Panc1 (cell line): ENCODE measurements at regions not wholly inside any gene's neighbourhood (a gene's known extent, or its start where the extent isn't known, plus 50 kb on each side); places are given as distances from the start of the nearest gene placed in this dataset.

ENCODE experiments used
- ATAC-seq: fragments of 200-7000 bp; cut with Tn5 transposase; 2 replicates; pipeline ENCODE4 v1.9.1; 2020; ENCODE audit warnings: mild to moderate bottlenecking, moderate library complexity
- BruUV-seq: library from RNA; stranded (reverse); fragments of 400-500 nt; replicated peaks from 2 replicates; lab custom pipeline; 2021; lab: Mats Ljungman, UMichigan
- CTCF ChIA-PET: fragments of 300-600 bp; sonication (Branson Sonifier 250); formaldehyde crosslinking; loops from one replicate; lab custom pipeline; 2022; ENCODE audit warnings: antibody characterized with exemption; lab: Charles Lee
- POLR2A ChIA-PET: fragments of 300-600 bp; sonication (Branson Sonifier 250); formaldehyde crosslinking; loops from one replicate; lab custom pipeline; 2022; ENCODE audit warnings: antibody characterized with exemption; lab: Charles Lee
- DNase-seq: peaks from one replicate; pipeline ENCODE4 v3.0.0-alpha.2; 2010; ENCODE audit warnings: low read depth, low spot score
- H3K27ac ChIP-seq: 2 replicates; pipeline ENCODE4 v1.5.1; 2011; ENCODE audit warnings: mild to moderate bottlenecking, low read length, inconsistent platforms
- H3K27me3 ChIP-seq: fragments of 200-500 bp; sonication (Bioruptor generic); 2 replicates; pipeline ENCODE4 v1.6.0; 2014; ENCODE audit warnings: low read length, inconsistent platforms; ENCODE audit not compliant: control insufficient read depth, insufficient read depth
- H3K36me3 ChIP-seq: fragments of 200-500 bp; sonication (Bioruptor generic); 2 replicates; pipeline ENCODE4 v1.5.1; 2014; ENCODE audit warnings: inconsistent platforms, mild to moderate bottlenecking, low read length, moderate library complexity; ENCODE audit not compliant: control insufficient read depth, insufficient read depth
- H3K4me1 ChIP-seq: 2 replicates; pipeline ENCODE4 v1.5.1; 2011; ENCODE audit warnings: inconsistent platforms, mild to moderate bottlenecking, low read length, moderate library complexity; ENCODE audit not compliant: control insufficient read depth, insufficient read depth
- H3K4me3 ChIP-seq, 2 experiments: 2 replicates each; pipeline ENCODE4 v1.5.1; 2011 to 2012; ENCODE audit warnings: low read depth in 2 of 2, low read length in 2 of 2, mild to moderate bottlenecking in 2 of 2, inconsistent platforms in 1 of 2, moderate library complexity in 1 of 2
- H3K9me3 ChIP-seq: fragments of 200-500 bp; sonication (Bioruptor generic); 2 replicates; pipeline ENCODE4 v1.5.1; 2014; ENCODE audit warnings: low read depth, mild to moderate bottlenecking, inconsistent platforms, low read length, moderate library complexity; ENCODE audit not compliant: control insufficient read depth, insufficient read depth
- CTCF ChIP-seq: fragments of 450-650 bp; IDR thresholded peaks from 2 replicates; pipeline ENCODE4 v1.5.1; 2017; ENCODE audit warnings: mild to moderate bottlenecking
- POLR2AphosphoS5 ChIP-seq: IDR thresholded peaks from 2 replicates; pipeline ENCODE4 v1.6.1; 2012; ENCODE audit warnings: mild to moderate bottlenecking, low read depth, low read length, moderate library complexity
- REST ChIP-seq, 2 experiments: IDR thresholded peaks; 2 replicates each; pipeline ENCODE4 v1.6.1; 2011 to 2012; ENCODE audit warnings: low read depth in 2 of 2, control low read depth in 1 of 2, low read length in 1 of 2, mild to moderate bottlenecking in 1 of 2, moderate library complexity in 1 of 2; ENCODE audit not compliant: insufficient read depth in 1 of 2
- SIN3A ChIP-seq: IDR thresholded peaks from 2 replicates; pipeline ENCODE4 v1.6.1; 2012; ENCODE audit warnings: low read depth, mild to moderate bottlenecking, low read length, moderate library complexity, borderline replicate concordance; ENCODE audit not compliant: insufficient read depth
- TCF7L2 ChIP-seq: IDR thresholded peaks from 2 replicates; pipeline ENCODE4 v1.6.1; 2011; ENCODE audit warnings: mild to moderate bottlenecking, low read depth, low read length, inconsistent platforms
- in situ Hi-C: cut with HindIII; loops from 2 replicates; pipeline ENCODE4 v1.10.0; 2016; ENCODE audit warnings: low sequenced_read_pairs, low pct_unique_long_range_greater_than_20kb
- intact Hi-C: fragments of 100-400 bp; cut with micrococcal nuclease; formaldehyde crosslinking; loops from one replicate; pipeline ENCODE4 v1.10.0; 2022; ENCODE audit not compliant: unreplicated experiment

GRCh38 chr2:239589833-239590232 is 189.0 kb upstream of the HDAC4 start:
- in situ Hi-C loops, result no loop called here
- no peaks in the 10 kb centered on the region for H3K27me3 ChIP-seq
- intact Hi-C loops, result no loop called here

GRCh38 chr2:239589270-239589825 is 188.5 kb upstream of the HDAC4 start:
- ChIA-PET CTCF (no interaction called here), POLR2A (no interaction called here)
- TF ChIP-seq POLR2AphosphoS5 (no peak), CTCF (no peak), SIN3A (no peak), TCF7L2 (no peak), REST (IDR thresholded peaks at IDR 0.05; ENCODE audit: insufficient read depth in 1 of 2, low read depth in 2 of 2, low read length in 1 of 2) (no peak)
- Histone ChIP-seq H3K36me3 (no peaks in the 10 kb centered on the region), H3K27me3 (no peaks in the 10 kb centered on the region), H3K4me1 (no peaks in the 10 kb centered on the region), H3K4me3 (no peak overlapping the region), H3K9me3 (no peaks in the 10 kb centered on the region), H3K27ac (no peak overlapping the region)
- intact Hi-C loops (no loop called here), in situ Hi-C loops (no loop called here)
- ATAC-seq, result no peak
- DNase-seq, result no peak
- no TSS peak for BruUV-seq

More at GRCh38 chr2:239589833-239590232, 189.0 kb upstream of the HDAC4 start:
- Histone ChIP-seq H3K36me3 (no peaks in the 10 kb centered on the region), H3K4me1 (no peaks in the 10 kb centered on the region), H3K27ac (no peak overlapping the region), H3K9me3 (no peaks in the 10 kb centered on the region), H3K4me3 (no peak overlapping the region)
- no TSS peak for BruUV-seq
- DNase-seq (no peak), ATAC-seq (no peak)
- CTCF ChIA-PET, result no interaction called here
- POLR2A ChIA-PET, result no interaction called here
- TF ChIP-seq POLR2AphosphoS5, result no peak

- in situ Hi-C loops, result no loop called here
- intact Hi-C loops, result no loop called here
- no TSS peak for BruUV-seq
- DNase-seq (no peak), ATAC-seq (no peak)
- no peak overlapping the region for H3K4me3 ChIP-seq
- no peaks in the 10 kb centered on the region for H3K36me3 ChIP-seq
- TF ChIP-seq CTCF (no peak), SIN3A (no peak), TCF7L2 (no peak), REST (IDR thresholded peaks at IDR 0.05; ENCODE audit: insufficient read depth in 1 of 2, low read depth in 2 of 2, low read length in 1 of 2) (no peak), POLR2AphosphoS5 (no peak)
- POLR2A ChIA-PET, result no interaction called here
- no peaks in the 10 kb centered on the region for H3K27me3 ChIP-seq
- no peak overlapping the region for H3K27ac ChIP-seq
- H3K4me1 ChIP-seq, result no peaks in the 10 kb centered on the region
- no peaks in the 10 kb centered on the region for H3K9me3 ChIP-seq
- CTCF ChIA-PET, result no interaction called here
These were observed 187.8 kb upstream of the HDAC4 start for GRCh38 chr2:239588451-239589269.
